SJCRH30 (cell line): ENCODE measurements at regions not wholly inside any gene's neighbourhood (a gene's known extent, or its start where the extent isn't known, plus 50 kb on each side); places are given as distances from the start of the nearest gene placed in this dataset.

Experiments used
- DNase-seq, 2 experiments: peaks; one replicate each; pipeline ENCODE4 v3.0.0-alpha.2; 2015 to 2020
- H3K27ac ChIP-seq: fragments of 250-450 bp; sonication (Bioruptor Pico); 2 replicates; pipeline ENCODE4 v1.5.1; 2020; ENCODE audit warnings: mild to moderate bottlenecking, moderate library complexity
- H3K27me3 ChIP-seq: fragments of 250-450 bp; sonication (Bioruptor Pico); 2 replicates; pipeline ENCODE4 v1.5.1; 2020; ENCODE audit warnings: mild to moderate bottlenecking, moderate library complexity
- H3K36me3 ChIP-seq: fragments of 250-450 bp; sonication (Bioruptor Pico); 2 replicates; pipeline ENCODE4 v1.5.1; 2020; ENCODE audit warnings: mild to moderate bottlenecking, moderate library complexity
- H3K4me1 ChIP-seq: fragments of 250-450 bp; sonication (Bioruptor Pico); 2 replicates; pipeline ENCODE4 v1.5.1; 2020; ENCODE audit warnings: mild to moderate bottlenecking, moderate library complexity
- H3K4me3 ChIP-seq: fragments of 250-450 bp; sonication (Bioruptor Pico); 2 replicates; pipeline ENCODE4 v1.5.1; 2020; ENCODE audit warnings: mild to moderate bottlenecking, moderate library complexity
- H3K9me3 ChIP-seq: fragments of 250-450 bp; sonication (Bioruptor Pico); replicated peaks from 2 replicates; pipeline ENCODE4 v1.5.1; 2020; ENCODE audit warnings: mild to moderate bottlenecking, moderate library complexity

GRCh38 chr7:25781704-25782103 is 370.3 kb upstream of the NFE2L3 start:
- no peaks in the 10 kb centered on the region for H3K36me3 ChIP-seq
- no peaks in the 10 kb centered on the region for H3K9me3 ChIP-seq
- no peaks in the 10 kb centered on the region for H3K27me3 ChIP-seq
- peaks cover 42% of the 10 kb centered on the region for H3K4me1 ChIP-seq
- DNase-seq, result no peak
- no peak overlapping the region for H3K4me3 ChIP-seq
- no peak overlapping the region for H3K27ac ChIP-seq

DNA sequence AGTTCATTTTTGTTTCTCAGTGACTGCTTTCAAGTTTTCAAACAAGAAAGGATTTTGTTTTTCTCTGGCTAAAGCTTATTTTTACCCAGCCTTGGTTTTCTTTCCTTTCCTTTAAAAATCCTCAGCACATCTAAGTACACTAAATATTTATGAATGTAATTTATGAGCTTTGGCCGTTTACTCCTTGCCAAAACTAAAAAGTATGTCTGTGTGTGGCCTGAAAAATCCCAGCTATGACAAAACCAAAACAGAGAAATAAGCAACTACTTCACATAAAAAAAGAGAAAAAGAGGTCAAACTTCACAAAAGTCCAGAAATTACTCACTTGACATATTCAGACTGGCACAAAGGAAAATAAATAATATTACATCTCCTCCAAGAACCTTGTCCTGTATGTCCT is 365.1 kb upstream of the NFE2L3 start:
- Histone ChIP-seq H3K4me1 (peaks cover 41% of the 10 kb centered on the region), H3K36me3 (no peaks in the 10 kb centered on the region), H3K27me3 (no peaks in the 10 kb centered on the region), H3K27ac (no peak overlapping the region), H3K4me3 (no peak overlapping the region), H3K9me3 (no peaks in the 10 kb centered on the region)
- no peak for DNase-seq

- no peaks in the 10 kb centered on the region for H3K9me3 ChIP-seq
- no peak for DNase-seq
- peaks cover 41% of the 10 kb centered on the region for H3K4me1 ChIP-seq
- H3K4me3 ChIP-seq, result no peak overlapping the region
- H3K36me3 ChIP-seq, result no peaks in the 10 kb centered on the region
- no peak overlapping the region for H3K27ac ChIP-seq
- H3K27me3 ChIP-seq, result no peaks in the 10 kb centered on the region
These were observed 364.7 kb upstream of the NFE2L3 start for GRCh38 chr7:25787336-25787735.

GRCh38 chr7:25788371-25788770 is 363.6 kb upstream of the NFE2L3 start:
- no peak for DNase-seq
- Histone ChIP-seq H3K4me1 (peaks cover 41% of the 10 kb centered on the region), H3K4me3 (no peak overlapping the region), H3K27me3 (no peaks in the 10 kb centered on the region), H3K36me3 (no peaks in the 10 kb centered on the region), H3K9me3 (no peaks in the 10 kb centered on the region), H3K27ac (no peak overlapping the region)

DNA sequence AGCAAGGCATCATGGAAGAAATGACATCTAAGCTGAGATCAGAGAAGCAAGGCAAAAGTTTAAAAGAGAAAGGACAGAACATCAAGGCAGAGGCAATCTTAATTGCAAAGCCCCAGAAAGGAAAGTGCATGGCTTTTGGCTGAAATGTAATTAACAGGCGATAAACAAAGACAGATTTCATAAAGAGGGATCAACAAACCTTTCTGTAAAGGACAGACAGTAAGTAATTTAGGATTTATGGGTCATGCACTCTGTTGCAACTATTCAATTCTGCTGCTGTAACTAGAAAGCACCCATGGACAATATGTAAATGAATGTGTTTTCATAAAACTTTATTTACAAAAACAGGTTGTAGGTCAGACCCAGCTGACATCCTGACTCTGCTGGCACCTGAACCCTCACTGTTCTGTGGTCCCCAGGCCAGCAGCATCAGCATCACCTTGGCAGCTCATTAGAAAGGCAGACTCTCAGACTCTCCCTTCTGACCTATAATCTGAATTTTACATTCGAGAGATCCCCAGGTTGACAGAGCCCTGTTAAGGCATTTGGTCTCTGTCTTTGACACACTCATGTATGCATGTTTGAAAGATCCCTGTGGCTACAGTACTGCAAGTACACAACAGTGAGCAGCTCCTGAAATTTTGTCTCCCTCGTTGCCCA is 362.9 kb upstream of the NFE2L3 start:
- Histone ChIP-seq H3K27ac (peak overlapping the region; percentile 68), H3K4me3 (peak overlapping the region; percentile 31; the same call in 1 of the 2 replicates), H3K36me3 (no peaks in the 10 kb centered on the region), H3K4me1 (peaks cover 41% of the 10 kb centered on the region), H3K9me3 (no peaks in the 10 kb centered on the region), H3K27me3 (no peaks in the 10 kb centered on the region)
- no peak for DNase-seq

- H3K4me1 ChIP-seq, result peaks cover 41% of the 10 kb centered on the region
- no peaks in the 10 kb centered on the region for H3K9me3 ChIP-seq
- peak; percentile 70 to 74 for DNase-seq
- no peaks in the 10 kb centered on the region for H3K27me3 ChIP-seq
- H3K27ac ChIP-seq, result peak overlapping the region; percentile 68
- peak overlapping the region; percentile 31 for H3K4me3 ChIP-seq
- H3K36me3 ChIP-seq, result no peaks in the 10 kb centered on the region
These were observed 362.0 kb upstream of the NFE2L3 start for GRCh38 chr7:25789701-25790640.

- Histone ChIP-seq H3K36me3 (no peaks in the 10 kb centered on the region), H3K9me3 (no peaks in the 10 kb centered on the region), H3K4me1 (peaks cover 41% of the 10 kb centered on the region), H3K4me3 (no peak overlapping the region), H3K27me3 (no peaks in the 10 kb centered on the region), H3K27ac (peak overlapping the region; percentile 68)
- peak in 1 of 2 experiments; percentile 41 for DNase-seq
These were observed 361.0 kb upstream of the NFE2L3 start for GRCh38 chr7:25790963-25791362.

- Histone ChIP-seq H3K4me1 (peaks cover 32% of the 10 kb centered on the region), H3K9me3 (no peaks in the 10 kb centered on the region), H3K4me3 (no peak overlapping the region), H3K27ac (no peak overlapping the region), H3K36me3 (no peaks in the 10 kb centered on the region), H3K27me3 (no peaks in the 10 kb centered on the region)
- no peak for DNase-seq
These were observed 359.4 kb upstream of the NFE2L3 start for GRCh38 chr7:25792586-25792985.

- no peak overlapping the region for H3K4me3 ChIP-seq
- H3K9me3 ChIP-seq, result no peaks in the 10 kb centered on the region
- no peak for DNase-seq
- H3K27ac ChIP-seq, result no peak overlapping the region
- peaks cover 5% of the 10 kb centered on the region for H3K4me1 ChIP-seq
- H3K27me3 ChIP-seq, result no peaks in the 10 kb centered on the region
- no peaks in the 10 kb centered on the region for H3K36me3 ChIP-seq
These were observed 356.2 kb upstream of the NFE2L3 start for GRCh38 chr7:25795824-25796235.

DNA sequence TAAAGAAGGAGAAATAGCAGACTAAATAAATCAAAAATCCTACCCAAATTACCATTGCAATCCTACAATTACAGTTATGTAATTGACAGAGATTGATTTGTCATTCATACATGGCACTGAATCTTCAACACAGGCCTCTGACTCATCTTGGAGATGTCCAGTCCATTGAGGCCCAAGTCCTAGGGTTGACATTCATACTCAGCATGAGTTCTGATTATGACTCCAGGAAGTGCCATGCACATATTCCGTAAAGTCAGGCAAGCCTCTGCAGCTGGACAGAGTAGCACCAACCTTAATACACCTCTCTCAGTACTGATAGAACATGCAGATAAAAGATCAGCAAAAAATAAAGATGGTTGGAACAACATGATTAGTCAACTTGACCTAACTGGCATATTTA is 353.7 kb upstream of the NFE2L3 start:
- Histone ChIP-seq H3K4me1 (no peaks in the 10 kb centered on the region; the same call in 1 of the 2 replicates), H3K27ac (no peak overlapping the region), H3K36me3 (no peaks in the 10 kb centered on the region), H3K27me3 (no peaks in the 10 kb centered on the region), H3K4me3 (no peak overlapping the region), H3K9me3 (no peaks in the 10 kb centered on the region)
- DNase-seq, result no peak

GRCh38 chr7:25801214-25801613 is 350.8 kb upstream of the NFE2L3 start:
- H3K4me1 ChIP-seq, result peaks cover 23% of the 10 kb centered on the region
- no peaks in the 10 kb centered on the region for H3K36me3 ChIP-seq
- H3K4me3 ChIP-seq, result no peak overlapping the region
- no peak overlapping the region for H3K27ac ChIP-seq
- no peak for DNase-seq
- no peaks in the 10 kb centered on the region for H3K27me3 ChIP-seq
- no peaks in the 10 kb centered on the region for H3K9me3 ChIP-seq

DNA sequence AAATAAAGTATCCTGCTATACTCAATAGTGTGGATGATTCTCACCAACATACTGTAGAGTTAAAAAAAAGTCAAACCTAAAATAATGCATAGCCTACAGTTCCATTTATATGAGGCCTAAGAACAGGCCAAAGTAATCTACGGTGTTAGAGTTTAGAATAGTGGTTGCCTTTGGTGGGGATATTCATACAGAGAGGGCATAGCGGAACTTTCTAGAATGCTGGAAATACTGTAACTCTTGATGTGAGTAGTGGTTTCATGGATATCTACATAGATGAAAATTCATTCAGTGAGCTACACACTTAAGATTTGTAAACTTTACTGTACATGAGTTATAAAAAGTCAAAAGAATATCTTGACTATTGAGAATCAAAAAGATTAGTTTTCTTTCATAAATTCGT is 349.9 kb upstream of the NFE2L3 start:
- DNase-seq, result no peak
- Histone ChIP-seq H3K4me3 (no peak overlapping the region), H3K27me3 (no peaks in the 10 kb centered on the region), H3K9me3 (no peaks in the 10 kb centered on the region), H3K27ac (no peak overlapping the region), H3K4me1 (peaks cover 23% of the 10 kb centered on the region), H3K36me3 (no peaks in the 10 kb centered on the region)

DNA sequence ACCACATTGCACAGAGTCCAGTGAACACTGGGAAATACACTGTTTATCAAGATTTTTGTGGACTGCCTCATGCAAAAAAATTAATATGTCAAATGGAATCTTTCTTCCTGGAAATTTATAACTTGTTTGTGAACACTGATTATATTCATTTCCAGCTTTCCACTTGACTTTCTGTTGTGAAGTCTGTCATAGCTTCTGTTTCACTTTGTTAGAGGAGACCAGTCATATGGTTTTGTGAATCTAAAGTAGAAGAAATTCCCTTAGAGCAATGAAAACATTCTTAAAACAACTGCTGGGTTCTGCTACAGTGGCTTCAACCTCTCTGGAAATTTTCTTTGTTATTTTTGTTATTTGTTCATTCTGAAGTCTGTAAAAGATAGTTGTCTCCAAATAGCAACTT is 349.5 kb upstream of the NFE2L3 start:
- no peak for DNase-seq
- no peaks in the 10 kb centered on the region for H3K36me3 ChIP-seq
- H3K4me1 ChIP-seq, result peaks cover 23% of the 10 kb centered on the region
- no peaks in the 10 kb centered on the region for H3K27me3 ChIP-seq
- H3K27ac ChIP-seq, result no peak overlapping the region
- no peaks in the 10 kb centered on the region for H3K9me3 ChIP-seq
- no peak overlapping the region for H3K4me3 ChIP-seq

DNA sequence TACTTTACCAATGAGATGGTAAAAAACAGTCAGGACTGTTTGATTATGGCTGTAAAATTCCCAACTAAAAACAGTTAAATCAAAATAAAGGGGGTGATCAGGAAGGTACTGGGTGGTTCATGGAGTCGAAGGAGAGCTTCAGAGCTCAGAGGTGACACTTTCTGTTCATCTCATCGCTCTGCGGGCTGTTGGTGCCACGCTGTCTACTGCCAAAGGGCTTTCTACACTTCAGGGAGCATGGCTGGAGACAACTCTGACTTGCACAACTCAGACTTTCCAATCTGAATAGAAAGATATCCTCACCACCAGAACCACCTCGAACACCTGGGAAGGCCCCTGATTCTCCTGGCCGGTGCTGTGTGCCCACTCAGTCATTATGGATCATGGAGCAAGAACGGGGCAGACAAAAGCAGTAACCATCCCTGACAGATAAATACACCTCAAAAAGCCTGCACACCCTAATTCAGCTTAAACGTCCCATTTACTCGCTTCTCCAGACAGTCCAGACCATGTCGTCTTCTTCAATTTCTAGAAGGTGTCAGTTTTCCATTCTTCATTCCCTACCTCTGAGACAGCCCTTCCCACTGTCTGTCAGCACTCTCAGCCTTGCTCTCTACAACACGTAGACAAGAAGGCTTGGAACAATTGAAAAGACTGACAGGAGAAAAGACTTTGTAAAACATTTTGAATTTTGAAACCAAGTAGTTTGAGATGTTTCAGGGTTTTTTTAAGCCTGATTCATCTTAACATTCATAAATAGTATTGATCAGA is 348.7 kb upstream of the NFE2L3 start:
- H3K27me3 ChIP-seq, result no peaks in the 10 kb centered on the region
- H3K4me1 ChIP-seq, result peaks cover 23% of the 10 kb centered on the region
- peak overlapping the region; percentile 28; the same call in 1 of the 2 replicates for H3K27ac ChIP-seq
- no peaks in the 10 kb centered on the region for H3K9me3 ChIP-seq
- no peak overlapping the region for H3K4me3 ChIP-seq
- DNase-seq, result no peak
- H3K36me3 ChIP-seq, result no peaks in the 10 kb centered on the region

DNA sequence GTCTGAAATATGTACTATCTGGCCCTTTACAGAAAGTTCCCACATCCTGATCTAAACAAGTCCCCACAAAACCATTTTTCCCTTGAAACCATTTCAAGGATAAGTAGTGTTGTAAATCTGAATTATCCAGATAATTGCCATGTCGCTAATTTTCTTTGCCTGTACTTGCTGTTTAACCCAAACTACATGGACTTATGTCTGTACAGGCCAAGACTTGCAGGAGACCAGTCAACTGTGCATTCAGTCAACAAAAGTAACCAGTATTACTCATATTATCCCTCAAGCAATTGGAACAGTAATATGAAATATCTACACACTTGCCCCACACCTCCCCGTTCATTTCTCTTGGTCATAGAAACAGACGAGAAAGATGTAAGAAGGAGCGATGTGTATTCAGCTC is 347.8 kb upstream of the NFE2L3 start:
- no peaks in the 10 kb centered on the region for H3K27me3 ChIP-seq
- no peaks in the 10 kb centered on the region for H3K9me3 ChIP-seq
- H3K36me3 ChIP-seq, result no peaks in the 10 kb centered on the region
- peaks cover 23% of the 10 kb centered on the region for H3K4me1 ChIP-seq
- no peak overlapping the region for H3K4me3 ChIP-seq
- peak in 1 of 2 experiments; percentile 53 for DNase-seq
- H3K27ac ChIP-seq, result peak overlapping the region; percentile 28; the same call in 1 of the 2 replicates
